ENCODE measurements at regions not wholly inside any gene's neighbourhood (a gene's known extent, or its start where the extent isn't known, plus 50 kb on each side); places are given as distances from the start of the nearest gene placed in this dataset.
"Not testable (repeated sequence)": the region's sequence is repeated elsewhere in the genome, so short reads cannot be mapped to it uniquely, and the experiment has no call there.

- DNase-seq (ENCODE audit: low spot score): no peak
These were observed 213.5 kb upstream of the NRIP1 start for GRCh38 chr21:15278279-15278678.

- no peak for DNase-seq (ENCODE audit: low spot score)
These were observed 214.1 kb upstream of the NRIP1 start for GRCh38 chr21:15278851-15279250.

DNA sequence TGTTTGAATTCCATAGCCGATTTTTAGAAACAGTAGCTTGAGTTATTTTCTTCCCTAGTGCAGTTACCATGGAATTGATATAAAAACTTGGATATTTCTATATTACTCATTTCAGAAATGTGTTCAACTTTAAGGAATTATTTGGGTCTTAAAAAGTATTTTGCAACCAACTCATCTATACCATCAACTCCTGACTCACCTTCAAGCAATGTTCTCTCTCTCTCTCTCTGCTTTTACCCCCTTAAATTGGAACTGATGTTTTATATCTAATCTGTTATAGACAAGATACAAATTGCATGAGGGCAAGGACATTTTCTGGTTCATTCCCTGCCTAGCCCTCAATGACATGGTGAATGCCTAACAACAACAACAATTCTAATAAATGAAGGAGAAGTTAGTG is 214.7 kb upstream of the NRIP1 start:
- DNase-seq (ENCODE audit: low spot score): no peak

DNA sequence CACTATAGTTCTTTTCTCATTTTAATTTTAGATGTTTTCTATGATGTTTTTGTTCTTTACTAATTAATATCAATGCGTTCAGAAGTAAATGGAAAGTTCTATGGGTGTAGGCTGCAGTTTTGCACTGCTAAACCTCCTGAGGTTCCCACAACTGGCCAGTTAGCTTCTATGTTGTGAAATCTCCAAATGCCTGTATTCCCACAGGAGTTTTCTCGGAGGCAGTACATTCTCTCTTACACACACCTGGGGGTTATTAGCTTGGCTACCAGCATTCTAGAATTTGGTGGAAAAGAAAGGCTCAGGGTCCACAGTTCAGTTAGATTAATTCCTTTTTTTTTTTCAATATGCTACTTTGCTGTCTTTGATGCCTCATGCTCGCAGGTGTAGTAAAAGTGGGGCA is 216.9 kb upstream of the NRIP1 start:
- no peak for DNase-seq (ENCODE audit: low spot score)

- no peak for DNase-seq (ENCODE audit: low spot score)
These were observed 217.9 kb upstream of the NRIP1 start for GRCh38 chr21:15282665-15283064.

DNA sequence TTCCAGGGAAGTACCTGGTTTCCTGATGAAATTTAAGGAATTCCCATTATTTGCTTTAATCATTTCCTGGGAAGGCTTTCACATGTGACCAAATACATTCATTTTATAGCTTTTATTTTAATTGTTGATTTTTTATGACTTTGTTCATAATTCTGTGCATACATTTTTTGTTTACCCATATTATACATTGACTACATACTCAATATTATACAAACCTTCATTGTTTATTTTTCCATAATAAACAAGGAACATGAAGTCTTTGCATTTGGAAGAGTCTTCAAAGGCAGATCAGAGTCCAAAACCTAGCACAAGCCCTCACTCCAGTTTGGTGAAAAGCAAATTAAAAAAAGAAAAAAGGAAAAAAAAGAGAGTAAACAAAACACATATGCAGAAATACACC is 218.3 kb upstream of the NRIP1 start:
- no peak for DNase-seq (ENCODE audit: low spot score)

DNA sequence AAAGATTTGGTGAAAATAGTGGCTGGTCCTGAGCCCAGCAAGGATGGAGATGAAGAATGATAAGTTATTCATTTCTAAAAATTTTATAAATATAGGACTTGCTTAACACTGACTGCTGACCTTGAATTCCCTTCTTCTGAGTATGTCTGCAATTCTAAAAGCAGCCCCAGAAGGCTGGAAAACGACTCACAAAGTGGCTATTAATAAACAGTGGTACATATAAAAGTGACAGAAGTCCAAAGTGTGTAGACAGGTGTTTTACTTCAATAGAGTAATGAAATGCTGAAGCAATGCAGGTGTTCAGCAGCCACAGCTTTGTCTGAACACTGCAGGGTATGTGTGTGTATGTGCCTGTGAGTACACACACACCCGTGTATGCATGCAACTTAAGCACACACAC is 219.0 kb upstream of the NRIP1 start:
- DNase-seq (ENCODE audit: low spot score): no peak

DNA sequence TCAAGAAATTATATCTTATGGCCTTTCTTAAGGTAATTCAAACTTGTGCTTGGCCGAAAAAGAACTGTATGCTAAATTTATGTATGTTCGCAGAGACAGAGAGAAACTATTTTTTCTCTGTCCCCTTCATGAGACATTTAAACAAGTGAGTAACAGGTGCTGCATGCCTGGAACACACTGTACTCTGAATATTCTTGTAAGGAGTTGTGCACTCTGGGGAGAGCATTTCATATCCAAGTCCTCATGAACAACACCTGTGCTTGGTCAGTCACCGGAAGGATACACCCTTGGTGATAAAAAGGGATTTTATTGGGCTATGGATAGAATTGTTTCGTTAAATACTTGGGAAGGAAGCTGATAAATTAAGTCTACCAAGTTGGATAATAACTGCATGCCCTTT is 220.8 kb upstream of the NRIP1 start:
- DNase-seq (ENCODE audit: low spot score): no peak

- DNase-seq (ENCODE audit: low spot score): no peak
These were observed 224.4 kb upstream of the NRIP1 start for GRCh38 chr21:15289246-15289645.

DNA sequence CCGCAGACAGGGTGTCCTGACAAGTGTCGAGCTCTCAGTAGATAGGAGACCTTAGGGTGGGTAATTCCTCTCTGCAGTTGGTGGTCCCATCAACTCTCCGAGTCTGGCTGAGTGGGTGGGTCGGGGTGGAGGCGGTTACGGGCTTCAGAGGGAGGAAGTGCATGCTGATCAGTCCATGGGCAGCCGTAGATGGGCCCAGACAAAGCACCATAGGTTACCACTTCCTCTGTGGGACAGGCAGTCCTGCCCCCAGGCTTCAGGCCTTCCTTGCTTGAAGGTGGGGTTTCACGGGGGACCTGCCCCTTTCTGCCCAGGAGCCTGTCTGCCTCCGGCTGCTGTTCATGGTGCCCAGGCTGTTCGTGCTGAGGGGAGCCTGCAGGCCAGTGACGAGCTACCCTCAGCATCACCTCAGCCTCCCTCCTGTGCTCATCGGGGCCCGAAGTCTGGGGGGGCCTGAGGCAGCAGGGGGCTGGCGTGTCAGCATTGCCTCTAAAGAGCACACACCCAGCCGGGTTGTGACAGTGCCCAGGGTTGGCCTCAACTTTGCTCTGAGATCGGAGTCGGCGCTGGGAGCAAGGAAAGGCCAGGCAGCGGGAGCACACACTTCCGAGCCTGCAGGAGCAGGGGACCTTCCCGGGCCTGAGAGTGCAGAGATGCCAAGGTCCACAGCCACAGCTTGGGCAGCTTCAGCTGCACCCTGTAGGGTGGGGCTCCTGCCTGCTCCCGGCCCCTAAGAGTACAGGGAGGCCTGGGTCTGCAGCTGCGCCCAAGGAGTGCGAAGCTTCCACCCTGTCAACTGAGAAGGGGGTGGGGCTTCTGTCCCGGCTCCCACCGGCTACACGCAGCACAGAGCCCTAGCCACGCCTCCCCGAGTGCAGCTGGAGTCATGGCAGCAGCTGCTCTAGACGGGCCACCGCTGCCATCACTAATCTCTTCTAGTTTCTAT is 225.4 kb upstream of the NRIP1 start:
- peak; percentile 65 for DNase-seq (ENCODE audit: low spot score)

GRCh38 chr21:15291621-15292266 is 226.9 kb upstream of the NRIP1 start:
- no peak for DNase-seq (ENCODE audit: low spot score)

GRCh38 chr21:15293240-15293639 is 228.4 kb upstream of the NRIP1 start:
- peak; percentile 42 for DNase-seq (ENCODE audit: low spot score)

DNA sequence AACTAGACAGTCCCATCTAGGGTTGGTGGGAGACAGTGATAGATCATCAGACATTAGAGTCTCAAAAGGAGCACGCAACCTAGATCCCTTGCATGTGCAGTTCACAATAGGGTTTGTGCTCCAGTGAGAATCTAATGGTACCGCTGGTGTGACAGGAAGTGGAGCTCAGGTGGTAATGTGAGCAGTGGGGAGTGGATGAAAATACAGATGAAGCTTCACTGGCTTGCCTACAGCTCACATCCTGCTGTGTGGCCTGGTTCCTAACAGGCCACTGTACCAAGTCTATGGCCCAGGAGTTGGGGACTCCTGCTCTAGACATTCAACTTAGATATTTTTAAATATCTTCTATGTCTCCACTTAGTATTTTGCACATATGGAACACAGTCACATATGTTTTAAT is 231.1 kb upstream of the NRIP1 start:
- no peak for DNase-seq (ENCODE audit: low spot score)

- DNase-seq (ENCODE audit: low spot score): no peak
These were observed 233.0 kb upstream of the NRIP1 start for GRCh38 chr21:15297824-15298223.

GRCh38 chr21:15298306-15298705 is 233.5 kb upstream of the NRIP1 start:
- no peak for DNase-seq (ENCODE audit: low spot score)

GRCh38 chr21:15298755-15299154 is 234.0 kb upstream of the NRIP1 start:
- DNase-seq (ENCODE audit: low spot score): not testable (repeated sequence)

DNA sequence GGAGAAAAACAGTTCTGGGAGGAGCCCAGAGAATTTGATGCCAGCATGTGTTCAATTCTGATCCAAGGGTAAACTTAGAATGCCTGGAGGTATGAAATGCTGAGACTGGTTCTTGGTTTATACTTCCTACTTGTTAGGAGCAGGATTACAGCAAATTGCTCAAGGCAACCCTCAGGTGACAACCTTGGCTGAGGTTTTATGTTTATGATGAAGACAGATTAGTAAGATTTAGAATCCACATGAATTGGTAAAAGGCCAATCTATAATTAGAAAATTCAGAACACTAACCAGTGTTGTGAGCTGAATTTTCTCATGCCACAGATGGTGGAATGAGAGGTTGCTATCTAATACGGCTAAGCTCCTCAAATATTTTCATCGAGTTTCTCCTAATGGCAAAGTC is 235.3 kb upstream of the NRIP1 start:
- DNase-seq (ENCODE audit: low spot score): no peak

DNA sequence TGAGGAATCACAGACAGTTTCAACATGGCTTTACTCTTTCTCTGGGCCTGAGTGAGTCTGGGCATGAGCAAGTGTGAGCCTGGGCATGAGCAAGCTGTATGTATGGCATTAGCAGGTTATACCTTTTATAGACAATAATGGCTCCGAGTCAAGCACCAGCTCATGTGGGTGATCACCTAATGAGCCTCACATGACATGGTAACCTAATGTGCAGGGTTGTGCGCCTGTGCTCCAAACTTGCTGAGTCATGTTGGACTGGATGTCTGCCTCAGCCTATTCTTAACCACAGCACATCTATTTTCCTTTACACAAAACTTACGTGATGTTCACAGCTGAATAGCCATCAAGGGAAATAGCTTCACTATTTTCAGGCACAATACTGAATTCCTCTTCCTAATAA is 236.2 kb upstream of the NRIP1 start:
- no peak for DNase-seq (ENCODE audit: low spot score)

GRCh38 chr21:15301736-15302135 is 236.9 kb upstream of the NRIP1 start:
- DNase-seq (ENCODE audit: low spot score): no peak

GRCh38 chr21:15306271-15306670 is 241.5 kb upstream of the NRIP1 start:
- no peak for DNase-seq (ENCODE audit: low spot score)

GRCh38 chr21:15308333-15308732 is 243.5 kb upstream of the NRIP1 start:
- DNase-seq (ENCODE audit: low spot score): no peak

DNA sequence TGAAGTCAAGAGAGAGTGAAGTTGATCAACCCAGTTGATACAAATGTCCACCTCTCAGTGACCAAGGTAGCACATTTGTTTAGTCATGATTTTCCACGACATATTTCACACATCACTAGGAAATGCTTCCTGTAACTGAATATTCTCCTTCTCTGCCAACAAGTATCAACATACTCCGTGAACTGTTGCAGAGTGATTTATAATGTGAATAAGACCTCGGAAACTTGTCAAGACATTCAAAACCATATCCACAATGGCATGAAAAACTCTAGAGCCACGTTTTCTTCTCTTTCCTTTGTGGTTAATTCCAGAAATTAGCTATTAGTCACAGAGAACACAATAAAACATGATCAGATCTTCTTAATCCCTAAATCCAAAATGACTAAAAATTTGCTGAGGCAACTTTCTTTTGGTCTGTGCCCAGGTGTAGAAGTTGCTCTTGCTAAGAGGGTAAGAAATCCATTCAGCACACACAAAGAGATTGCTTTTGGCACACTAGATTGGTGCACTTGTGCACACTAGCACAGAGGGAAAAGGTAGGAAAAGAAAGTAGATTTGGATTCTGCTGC is 244.3 kb upstream of the NRIP1 start:
- no peak for DNase-seq (ENCODE audit: low spot score)

- no peak for DNase-seq (ENCODE audit: low spot score)
These were observed 244.9 kb upstream of the NRIP1 start for GRCh38 chr21:15309721-15310120.

All from iPS-NIHi11 (cell line).